ENCODE measurements at regions not wholly inside any gene's neighbourhood (a gene's known extent, or its start where the extent isn't known, plus 50 kb on each side); places are given as distances from the start of the nearest gene placed in this dataset.

GRCh38 chr4:177041356-177041755 is 248.6 kb upstream of the VEGFC start:
- Mint-ChIP-seq H3K36me3 (no peaks in the 10 kb centered on the region), H3K4me3 (no peak overlapping the region), H3K4me1 (no peaks in the 10 kb centered on the region), H3K27me3 (peaks cover 2 to 19% of the 10 kb centered on the region in 2 donors), H3K27ac (no peak overlapping the region), H3K9me3 (peaks cover 0 to 5% (median 0%) of the 10 kb centered on the region in 3 donors)
- no peak overlapping the region for H3K27ac ChIP-seq (ENCODE audit: low read length)
- no peak for ATAC-seq (replicated peaks in 1 of 4)
- CTCF ChIA-PET: no interaction called here
- WGBS (ENCODE audit: insufficient coverage): 96% methylated on average over 3 of the region's 4 CpGs
- DNase-seq: no peak
- H3K4me1 ChIP-seq (ENCODE audit: control insufficient read depth in 1 of 2, extremely low read depth in 1 of 2, insufficient read depth in 2 of 2, low read length in 2 of 2): no peaks in the 10 kb centered on the region
- H3K9me3 ChIP-seq: no peaks in the 10 kb centered on the region
- no peak overlapping the region for H3K4me3 ChIP-seq (ENCODE audit: control insufficient read depth in 1 of 2, extremely low read depth in 1 of 2, low read length in 1 of 2)
- H3K27me3 ChIP-seq (replicated peaks in 1 of 2; ENCODE audit: control insufficient read depth in 2 of 2, extremely low read depth in 1 of 2, insufficient read depth in 2 of 2, low read length in 1 of 2): no peaks in the 10 kb centered on the region
- H3K36me3 ChIP-seq (ENCODE audit: control insufficient read depth in 2 of 2, extremely low read depth in 1 of 2, insufficient read depth in 1 of 2, low read length in 1 of 2): no peaks in the 10 kb centered on the region
- POLR2A ChIA-PET: no interaction called here

- Histone ChIP-seq H3K27ac (ENCODE audit: low read length) (no peak overlapping the region), H3K9me3 (no peaks in the 10 kb centered on the region), H3K36me3 (ENCODE audit: control insufficient read depth in 2 of 2, extremely low read depth in 1 of 2, insufficient read depth in 1 of 2, low read length in 1 of 2) (no peaks in the 10 kb centered on the region), H3K27me3 (replicated peaks in 1 of 2; ENCODE audit: control insufficient read depth in 2 of 2, extremely low read depth in 1 of 2, insufficient read depth in 2 of 2, low read length in 1 of 2) (peaks cover 0 to 4% of the 10 kb centered on the region in 2 experiments), H3K4me3 (ENCODE audit: control insufficient read depth in 1 of 2, extremely low read depth in 1 of 2, low read length in 1 of 2) (no peak overlapping the region), H3K4me1 (ENCODE audit: control insufficient read depth in 1 of 2, extremely low read depth in 1 of 2, insufficient read depth in 2 of 2, low read length in 2 of 2) (no peaks in the 10 kb centered on the region)
- WGBS (ENCODE audit: insufficient coverage): 80% methylated on average over 1 of the region's 11 CpGs
- H3K4me3 Mint-ChIP-seq: no peak overlapping the region
- H3K27me3 Mint-ChIP-seq: peaks cover 4% of the 10 kb centered on the region in 2 donors
- DNase-seq: peak in 28 of 35 experiments; percentile 1 to 57 (median 17)
- H3K9me3 Mint-ChIP-seq: no peaks in the 10 kb centered on the region
- ATAC-seq (replicated peaks in 1 of 4): peak; percentile 43 to 74 (median 65)
- ChIA-PET POLR2A (no interaction called here), CTCF (interaction anchor here (0.5 to 1.1 kb wide), 13 partner anchors 9 to 1115 kb away, joined by 3 to 10 read pairs (median 3); no protein-coding TSS in a partner anchor)
- no peak overlapping the region for H3K27ac Mint-ChIP-seq
- H3K4me1 Mint-ChIP-seq: no peaks in the 10 kb centered on the region
- H3K36me3 Mint-ChIP-seq: no peaks in the 10 kb centered on the region
These were observed 254.5 kb upstream of the VEGFC start for GRCh38 chr4:177047070-177047850.

GRCh38 chr4:177047851-177048174 is 255.1 kb upstream of the VEGFC start:
- Histone ChIP-seq H3K4me3 (ENCODE audit: control insufficient read depth in 1 of 2, extremely low read depth in 1 of 2, low read length in 1 of 2) (no peak overlapping the region), H3K36me3 (ENCODE audit: control insufficient read depth in 2 of 2, extremely low read depth in 1 of 2, insufficient read depth in 1 of 2, low read length in 1 of 2) (no peaks in the 10 kb centered on the region), H3K9me3 (no peaks in the 10 kb centered on the region), H3K27ac (ENCODE audit: low read length) (no peak overlapping the region), H3K4me1 (ENCODE audit: control insufficient read depth in 1 of 2, extremely low read depth in 1 of 2, insufficient read depth in 2 of 2, low read length in 2 of 2) (no peaks in the 10 kb centered on the region), H3K27me3 (replicated peaks in 1 of 2; ENCODE audit: control insufficient read depth in 2 of 2, extremely low read depth in 1 of 2, insufficient read depth in 2 of 2, low read length in 1 of 2) (peaks cover 0 to 4% of the 10 kb centered on the region in 2 experiments)
- Mint-ChIP-seq H3K27me3 (peaks cover 4% of the 10 kb centered on the region in 2 donors), H3K9me3 (no peaks in the 10 kb centered on the region), H3K27ac (no peak overlapping the region), H3K36me3 (no peaks in the 10 kb centered on the region), H3K4me1 (no peaks in the 10 kb centered on the region), H3K4me3 (no peak overlapping the region)
- ChIA-PET POLR2A (no interaction called here), CTCF (interaction anchor here (0.5 to 1.1 kb wide), 9 partner anchors 10 to 900 kb away, joined by 3 to 10 read pairs (median 4); no protein-coding TSS in a partner anchor)
- no peak for DNase-seq
- WGBS (ENCODE audit: insufficient coverage): 0% methylated on average over 1 of the region's 1 CpG
- no peak for ATAC-seq (replicated peaks in 1 of 4)

GRCh38 chr4:177051473-177052060 is 258.1 kb upstream of the NEIL3 start:
- Mint-ChIP-seq H3K4me3 (no peak overlapping the region), H3K9me3 (no peaks in the 10 kb centered on the region), H3K36me3 (no peaks in the 10 kb centered on the region), H3K27me3 (peaks cover 2 to 4% of the 10 kb centered on the region in 2 donors), H3K27ac (no peak overlapping the region), H3K4me1 (no peaks in the 10 kb centered on the region)
- H3K4me3 ChIP-seq (ENCODE audit: control insufficient read depth in 1 of 2, extremely low read depth in 1 of 2, low read length in 1 of 2): no peak overlapping the region
- 66% methylated on average over 6 of the region's 7 CpGs for WGBS (ENCODE audit: insufficient coverage)
- H3K9me3 ChIP-seq: no peaks in the 10 kb centered on the region
- ATAC-seq (replicated peaks in 1 of 4) (peak in 2 of 4 experiments; percentile 33 to 36), DNase-seq (peak in 5 of 35 experiments; percentile 0 to 32 (median 6))
- H3K4me1 ChIP-seq (ENCODE audit: control insufficient read depth in 1 of 2, extremely low read depth in 1 of 2, insufficient read depth in 2 of 2, low read length in 2 of 2): no peaks in the 10 kb centered on the region
- peaks cover 0 to 4% of the 10 kb centered on the region in 2 experiments for H3K27me3 ChIP-seq (replicated peaks in 1 of 2; ENCODE audit: control insufficient read depth in 2 of 2, extremely low read depth in 1 of 2, insufficient read depth in 2 of 2, low read length in 1 of 2)
- ChIA-PET CTCF (no interaction called here), POLR2A (no interaction called here)
- no peak overlapping the region for H3K27ac ChIP-seq (ENCODE audit: low read length)
- no peaks in the 10 kb centered on the region for H3K36me3 ChIP-seq (ENCODE audit: control insufficient read depth in 2 of 2, extremely low read depth in 1 of 2, insufficient read depth in 1 of 2, low read length in 1 of 2)

GRCh38 chr4:177052211-177052934 is 257.3 kb upstream of the NEIL3 start:
- 83% methylated on average over 1 of the region's 4 CpGs for WGBS (ENCODE audit: insufficient coverage)
- Mint-ChIP-seq H3K4me3 (no peak overlapping the region), H3K27ac (no peak overlapping the region), H3K27me3 (peaks cover 2 to 4% of the 10 kb centered on the region in 2 donors), H3K4me1 (no peaks in the 10 kb centered on the region), H3K36me3 (no peaks in the 10 kb centered on the region), H3K9me3 (no peaks in the 10 kb centered on the region)
- Histone ChIP-seq H3K4me3 (ENCODE audit: control insufficient read depth in 1 of 2, extremely low read depth in 1 of 2, low read length in 1 of 2) (no peak overlapping the region), H3K27me3 (replicated peaks in 1 of 2; ENCODE audit: control insufficient read depth in 2 of 2, extremely low read depth in 1 of 2, insufficient read depth in 2 of 2, low read length in 1 of 2) (peaks cover 0 to 4% of the 10 kb centered on the region in 2 experiments), H3K27ac (ENCODE audit: low read length) (no peak overlapping the region), H3K4me1 (ENCODE audit: control insufficient read depth in 1 of 2, extremely low read depth in 1 of 2, insufficient read depth in 2 of 2, low read length in 2 of 2) (no peaks in the 10 kb centered on the region), H3K36me3 (ENCODE audit: control insufficient read depth in 2 of 2, extremely low read depth in 1 of 2, insufficient read depth in 1 of 2, low read length in 1 of 2) (no peaks in the 10 kb centered on the region), H3K9me3 (no peaks in the 10 kb centered on the region)
- DNase-seq: no peak
- ATAC-seq (replicated peaks in 1 of 4): no peak
- CTCF ChIA-PET: no interaction called here
- POLR2A ChIA-PET: no interaction called here

- Histone ChIP-seq H3K27ac (ENCODE audit: low read length) (no peak overlapping the region), H3K9me3 (no peaks in the 10 kb centered on the region), H3K27me3 (replicated peaks in 1 of 2; ENCODE audit: control insufficient read depth in 2 of 2, extremely low read depth in 1 of 2, insufficient read depth in 2 of 2, low read length in 1 of 2) (no peaks in the 10 kb centered on the region), H3K36me3 (ENCODE audit: control insufficient read depth in 2 of 2, extremely low read depth in 1 of 2, insufficient read depth in 1 of 2, low read length in 1 of 2) (no peaks in the 10 kb centered on the region), H3K4me3 (ENCODE audit: control insufficient read depth in 1 of 2, extremely low read depth in 1 of 2, low read length in 1 of 2) (no peak overlapping the region), H3K4me1 (ENCODE audit: control insufficient read depth in 1 of 2, extremely low read depth in 1 of 2, insufficient read depth in 2 of 2, low read length in 2 of 2) (no peaks in the 10 kb centered on the region)
- ATAC-seq (replicated peaks in 1 of 4) (no peak), DNase-seq (no peak)
- ChIA-PET POLR2A (no interaction called here), CTCF (interaction anchor here in 1 of 2 donors (1.2 to 1.4 kb wide), 2 partner anchors 8 to 9 kb away, joined by 3 to 7 read pairs; no protein-coding TSS in a partner anchor)
- Mint-ChIP-seq H3K27me3 (peaks cover 0 to 7% of the 10 kb centered on the region in 2 donors), H3K36me3 (no peaks in the 10 kb centered on the region), H3K4me3 (no peak overlapping the region), H3K9me3 (peaks cover 0 to 2% (median 1%) of the 10 kb centered on the region in 3 donors), H3K4me1 (no peaks in the 10 kb centered on the region), H3K27ac (no peak overlapping the region)
- WGBS (ENCODE audit: insufficient coverage): no CpG with 5 or more reads among the region's 2 CpGs
These were observed 252.5 kb upstream of the NEIL3 start for GRCh38 chr4:177057186-177057585.
